MM.1S (cell line): ENCODE measurements at regions not wholly inside any gene's neighbourhood (a gene's known extent, or its start where the extent isn't known, plus 50 kb on each side); places are given as distances from the start of the nearest gene placed in this dataset.

Source experiments
- DNase-seq: peaks from one replicate; pipeline ENCODE4 v3.0.0-alpha.2; 2015
- H2AFZ ChIP-seq: fragments of 300-600 bp; sonication (generic); 2 replicates; pipeline ENCODE4 v1.6.0; 2016; ENCODE audit warnings: antibody characterized with exemption, low read length
- H3F3A ChIP-seq: fragments of 300-600 bp; sonication (generic); 2 replicates; pipeline ENCODE4 v1.6.1; 2016; ENCODE audit warnings: mild to moderate bottlenecking, antibody characterized with exemption, low read length, moderate library complexity, mixed read lengths; ENCODE audit not compliant: insufficient read depth
- H3K27ac ChIP-seq: fragments of 300-600 bp; sonication (generic); 2 replicates; pipeline ENCODE4 v1.5.1; 2016; ENCODE audit warnings: mild to moderate bottlenecking, low read length
- H3K27me3 ChIP-seq: fragments of 300-600 bp; sonication (generic); replicated peaks from 2 replicates; pipeline ENCODE4 v1.6.0; 2016; ENCODE audit warnings: low read length; ENCODE audit not compliant: insufficient read depth
- H3K36me3 ChIP-seq: fragments of 300-600 bp; sonication (generic); replicated peaks from 2 replicates; pipeline ENCODE4 v1.6.1; 2016; ENCODE audit warnings: mild to moderate bottlenecking, low read length, mixed read lengths; ENCODE audit not compliant: insufficient read depth
- H3K4me1 ChIP-seq: fragments of 300-600 bp; sonication (generic); 2 replicates; pipeline ENCODE4 v1.6.1; 2016; ENCODE audit warnings: low read length, mixed read lengths
- H3K4me2 ChIP-seq: fragments of 300-600 bp; sonication (generic); 2 replicates; pipeline ENCODE4 v1.6.0; 2016; ENCODE audit warnings: low read depth, low read length
- H3K4me3 ChIP-seq: fragments of 300-600 bp; sonication (generic); 2 replicates; pipeline ENCODE4 v1.5.1; 2016; ENCODE audit warnings: low read length, mixed read lengths
- H3K79me2 ChIP-seq: fragments of 300-600 bp; sonication (generic); 2 replicates; pipeline ENCODE4 v1.6.1; 2016; ENCODE audit warnings: mixed run types, low read length, mixed read lengths
- H3K9ac ChIP-seq: fragments of 300-600 bp; sonication (generic); 2 replicates; pipeline ENCODE4 v1.6.1; 2016; ENCODE audit warnings: low read length, mixed read lengths
- H3K9me2 ChIP-seq: fragments of 300-600 bp; sonication (generic); replicated peaks from 2 replicates; pipeline ENCODE4 v1.6.1; 2016; ENCODE audit warnings: mild to moderate bottlenecking, low read length, mixed read lengths; ENCODE audit not compliant: insufficient read depth
- H3K9me3 ChIP-seq: fragments of 300-600 bp; sonication (generic); replicated peaks from 2 replicates; pipeline ENCODE4 v1.6.1; 2016; ENCODE audit warnings: mild to moderate bottlenecking, low read length, mixed read lengths; ENCODE audit not compliant: insufficient read depth
- H4K20me1 ChIP-seq: fragments of 300-600 bp; sonication (generic); 2 replicates; pipeline ENCODE4 v1.6.1; 2016; ENCODE audit warnings: mild to moderate bottlenecking, low read length, moderate library complexity, mixed read lengths; ENCODE audit not compliant: insufficient read depth
- CTCF ChIP-seq: fragments of 300-600 bp; sonication (generic); IDR thresholded peaks from 2 replicates; pipeline ENCODE4 v1.5.1; 2016; ENCODE audit warnings: antibody characterized with exemption, low read length, mixed read lengths
- EZH2 ChIP-seq: fragments of 300-600 bp; sonication (generic); optimal IDR thresholded peaks from 2 replicates; pipeline ENCODE3; 2017; ENCODE audit warnings: low read depth, mild to moderate bottlenecking, antibody characterized with exemption, low read length, mixed read lengths
- EZH2phosphoT487 ChIP-seq: fragments of 300-600 bp; sonication (generic); IDR thresholded peaks from 2 replicates; pipeline ENCODE4 v1.6.1; 2018; ENCODE audit warnings: antibody characterized with exemption, low read length

- H3K79me2 ChIP-seq = no peaks in the 10 kb centered on the region
- H3K9ac ChIP-seq = no peak overlapping the region
- H3K4me3 ChIP-seq = no peak overlapping the region
- no peak overlapping the region for H3K4me2 ChIP-seq
- no peaks in the 10 kb centered on the region for H3K9me3 ChIP-seq
- TF ChIP-seq EZH2phosphoT487 (no peak), EZH2 (no peak), CTCF (no peak)
- H3K27ac ChIP-seq = no peak overlapping the region
- H2AFZ ChIP-seq = no peak overlapping the region
- no peaks in the 10 kb centered on the region for H3K36me3 ChIP-seq
- DNase-seq = no peak
- no peaks in the 10 kb centered on the region for H3K27me3 ChIP-seq
- no peaks in the 10 kb centered on the region for H3F3A ChIP-seq
- H3K9me2 ChIP-seq = no peaks in the 10 kb centered on the region
- H3K4me1 ChIP-seq = no peaks in the 10 kb centered on the region
- no peaks in the 10 kb centered on the region for H4K20me1 ChIP-seq
Observed at GRCh38 chr18:78860117-78860516, 119.5 kb upstream of the SALL3 start.

- H3K9ac ChIP-seq = no peak overlapping the region
- no peaks in the 10 kb centered on the region for H4K20me1 ChIP-seq
- no peaks in the 10 kb centered on the region for H3K9me2 ChIP-seq
- no peaks in the 10 kb centered on the region for H3K36me3 ChIP-seq
- H3K4me3 ChIP-seq = no peak overlapping the region
- TF ChIP-seq EZH2phosphoT487 (no peak), CTCF (no peak), EZH2 (no peak)
- no peak for DNase-seq
- H3K4me1 ChIP-seq = no peaks in the 10 kb centered on the region
- H3K79me2 ChIP-seq = no peaks in the 10 kb centered on the region
- no peaks in the 10 kb centered on the region for H3K27me3 ChIP-seq
- H3F3A ChIP-seq = no peaks in the 10 kb centered on the region
- H2AFZ ChIP-seq = no peak overlapping the region
- H3K4me2 ChIP-seq = no peak overlapping the region
- H3K27ac ChIP-seq = no peak overlapping the region
- H3K9me3 ChIP-seq = no peaks in the 10 kb centered on the region
Observed at GRCh38 chr18:78861116-78861515, 118.5 kb upstream of the SALL3 start.

GRCh38 chr18:78861706-78862105 is 117.9 kb upstream of the SALL3 start:
- no peaks in the 10 kb centered on the region for H3K36me3 ChIP-seq
- no peak overlapping the region for H3K27ac ChIP-seq
- no peaks in the 10 kb centered on the region for H3K9me3 ChIP-seq
- H3K9ac ChIP-seq = no peak overlapping the region
- no peaks in the 10 kb centered on the region for H3F3A ChIP-seq
- no peaks in the 10 kb centered on the region for H3K9me2 ChIP-seq
- H4K20me1 ChIP-seq = no peaks in the 10 kb centered on the region
- no peak overlapping the region for H3K4me3 ChIP-seq
- no peaks in the 10 kb centered on the region for H3K79me2 ChIP-seq
- H3K4me1 ChIP-seq = no peaks in the 10 kb centered on the region
- no peak for TF ChIP-seq EZH2
- TF ChIP-seq CTCF = no peak
- no peak for TF ChIP-seq EZH2phosphoT487
- no peak overlapping the region for H3K4me2 ChIP-seq
- H2AFZ ChIP-seq = no peak overlapping the region
- H3K27me3 ChIP-seq = no peaks in the 10 kb centered on the region
- DNase-seq = no peak
